WTC11 (cell line): ENCODE measurements at regions not wholly inside any gene's neighbourhood (a gene's known extent, or its start where the extent isn't known, plus 50 kb on each side); places are given as distances from the start of the nearest gene placed in this dataset.

ENCODE experiments used
- ATAC-seq: fragments of 200-7000 bp; cut with Tn5 transposase; 2 replicates; pipeline ENCODE4 v1.10.0; 2021; ENCODE audit warnings: mild to moderate bottlenecking, moderate library complexity
- CTCF ChIA-PET: fragments of 300-600 bp; sonication (Branson Sonifier 250); formaldehyde crosslinking; loops from one replicate; lab custom pipeline; 2021; ENCODE audit warnings: antibody characterized with exemption; lab: Charles Lee
- POLR2A ChIA-PET: fragments of 350-600 bp; sonication (Branson Sonifier 250); formaldehyde crosslinking; loops from one replicate; lab custom pipeline; 2021; ENCODE audit warnings: antibody characterized with exemption; lab: Charles Lee
- DNase-seq: peaks from one replicate; pipeline ENCODE4 v3.0.0; 2021; ENCODE audit warnings: low spot score
- H3K27ac Mint-ChIP-seq: 2 replicates; pipeline ENCODE4 v1.8.0; 2021; ENCODE audit warnings: mixed read lengths
- H3K27me3 Mint-ChIP-seq: 2 replicates; pipeline ENCODE4 v1.8.0; 2021; ENCODE audit warnings: low read depth, mild to moderate bottlenecking, moderate library complexity, mixed read lengths
- H3K36me3 Mint-ChIP-seq: 2 replicates; pipeline ENCODE4 v1.8.0; 2021; ENCODE audit warnings: mixed read lengths
- H3K4me1 Mint-ChIP-seq: 2 replicates; pipeline ENCODE4 v1.8.0; 2022; ENCODE audit warnings: mixed read lengths
- H3K4me3 Mint-ChIP-seq: 2 replicates; pipeline ENCODE4 v1.8.0; 2021; ENCODE audit warnings: mild to moderate bottlenecking, moderate library complexity, mixed read lengths
- H3K9me3 Mint-ChIP-seq: 2 replicates; pipeline ENCODE4 v1.8.0; 2021; ENCODE audit warnings: mixed read lengths
- AFF4 ChIP-seq: sonication (generic); formaldehyde crosslinking; IDR thresholded peaks from 2 replicates; pipeline ENCODE4 v1.8.1; 2023; ENCODE audit warnings: mild to moderate bottlenecking, missing genetic modification reagents, borderline replicate concordance
- ATF1 ChIP-seq: sonication (generic); formaldehyde crosslinking; IDR thresholded peaks from 2 replicates; pipeline ENCODE4 v1.8.1; 2023; ENCODE audit warnings: mild to moderate bottlenecking, moderate library complexity, missing genetic modification reagents
- CDX4 ChIP-seq: fragments of 250-450 bp; sonication (Bioruptor Pico); IDR thresholded peaks from 2 replicates; pipeline ENCODE4 v1.9.0; 2021; ENCODE audit warnings: moderate library complexity, mild to moderate bottlenecking, inconsistent platforms, borderline replicate concordance
- CREB1 ChIP-seq: sonication (generic); formaldehyde crosslinking; IDR thresholded peaks from 2 replicates; pipeline ENCODE4 v1.8.0; 2023; ENCODE audit warnings: mild to moderate bottlenecking, missing genetic modification reagents
- E2F1 ChIP-seq: sonication (generic); formaldehyde crosslinking; IDR thresholded peaks from 2 replicates; pipeline ENCODE4 v1.8.0; 2022; ENCODE audit warnings: mild to moderate bottlenecking, missing genetic modification reagents
- EMX1 ChIP-seq: fragments of 250-450 bp; sonication (Bioruptor Pico); IDR thresholded peaks from 2 replicates; pipeline ENCODE4 v1.8.0; 2021; ENCODE audit warnings: mild to moderate bottlenecking
- ETV6 ChIP-seq: sonication (generic); formaldehyde crosslinking; IDR thresholded peaks from 2 replicates; pipeline ENCODE4 v1.8.1; 2022; ENCODE audit warnings: mild to moderate bottlenecking, missing genetic modification reagents
- GABPB1 ChIP-seq: sonication (generic); formaldehyde crosslinking; IDR thresholded peaks from 2 replicates; pipeline ENCODE4 v1.8.1; 2023; ENCODE audit warnings: mild to moderate bottlenecking, missing genetic modification reagents
- GTF2I ChIP-seq: fragments of 250-450 bp; sonication (Bioruptor Pico); conservative IDR thresholded peaks from 2 replicates; pipeline ENCODE4 v1.4.0; 2021; ENCODE audit warnings: mild to moderate bottlenecking
- HMGA2 ChIP-seq: fragments of 250-450 bp; sonication (Bioruptor Pico); IDR thresholded peaks from 2 replicates; pipeline ENCODE4 v1.4.0; 2021; ENCODE audit warnings: mild to moderate bottlenecking, moderate library complexity
- NR2C2 ChIP-seq: sonication (generic); formaldehyde crosslinking; IDR thresholded peaks from 2 replicates; pipeline ENCODE4 v1.8.0; 2022; ENCODE audit warnings: mild to moderate bottlenecking, missing genetic modification reagents
- NR3C1 ChIP-seq: sonication (generic); formaldehyde crosslinking; conservative IDR thresholded peaks from 2 replicates; pipeline ENCODE4 v1.8.1; 2023; ENCODE audit warnings: low read depth, mild to moderate bottlenecking, missing genetic modification reagents
- OVOL2 ChIP-seq: fragments of 250-450 bp; sonication (Bioruptor Pico); IDR thresholded peaks from 2 replicates; pipeline ENCODE4 v1.9.0; 2021; ENCODE audit warnings: mild to moderate bottlenecking, borderline replicate concordance
- PRDM15 ChIP-seq: sonication (generic); formaldehyde crosslinking; IDR thresholded peaks from 2 replicates; pipeline ENCODE4 v1.8.0; 2022; ENCODE audit warnings: missing genetic modification reagents
- TEAD1 ChIP-seq: sonication (generic); formaldehyde crosslinking; IDR thresholded peaks from 2 replicates; pipeline ENCODE4 v1.8.0; 2022; ENCODE audit warnings: mild to moderate bottlenecking, missing genetic modification reagents
- TP53 ChIP-seq: sonication (generic); formaldehyde crosslinking; IDR thresholded peaks from 2 replicates; pipeline ENCODE4 v1.8.1; 2023; ENCODE audit warnings: mild to moderate bottlenecking, missing genetic modification reagents
- ZNF281 ChIP-seq: sonication (generic); formaldehyde crosslinking; IDR thresholded peaks from 2 replicates; pipeline ENCODE4 v1.8.0; 2023; ENCODE audit warnings: mild to moderate bottlenecking, missing genetic modification reagents
- ZNF425 ChIP-seq: fragments of 250-450 bp; sonication (Bioruptor Pico); conservative IDR thresholded peaks from 2 replicates; pipeline ENCODE4 v1.9.0; 2021; ENCODE audit warnings: mild to moderate bottlenecking
- ZNF671 ChIP-seq: fragments of 250-450 bp; sonication (Bioruptor Pico); IDR thresholded peaks from 2 replicates; pipeline ENCODE4 v1.8.0; 2021; ENCODE audit warnings: mild to moderate bottlenecking

GRCh38 chr21:34195335-34195734, 122.0 kb downstream of the MRPS6 start (continued):
- TF ChIP-seq E2F1 (CRISPR knock-in tag) (no peak), ZNF281 (no peak), TP53 (CRISPR knock-in tag) (no peak), HMGA2 (no peak), ETV6 (no peak), ZNF671 (CRISPR knock-in tag) (no peak), NR2C2 (CRISPR knock-in tag) (no peak)

- ChIA-PET POLR2A (no interaction called here), CTCF (interaction anchor here (1.0 to 1.6 kb wide), 2 partner anchors 64 to 151 kb away, joined by 3 read pairs; no protein-coding TSS in a partner anchor)
- Mint-ChIP-seq H3K4me3 (no peak overlapping the region), H3K27me3 (peaks cover 3% of the 10 kb centered on the region; the same call in 1 of the 2 replicates), H3K36me3 (peaks cover 12% of the 10 kb centered on the region; the same call in 1 of the 2 replicates), H3K9me3 (peaks cover 12% of the 10 kb centered on the region), H3K4me1 (peaks cover 80% of the 10 kb centered on the region), H3K27ac (no peak overlapping the region; the same call in 1 of the 2 replicates)
- ATAC-seq: no peak
- TF ChIP-seq AFF4 (CRISPR knock-in tag): no peak
- no peak for TF ChIP-seq TEAD1
- TF ChIP-seq CREB1 (CRISPR knock-in tag): no peak
- TF ChIP-seq GABPB1 (CRISPR knock-in tag): no peak
- no peak for TF ChIP-seq NR3C1 (CRISPR knock-in tag)
- no peak for TF ChIP-seq OVOL2 (CRISPR knock-in tag)
- no peak for TF ChIP-seq TP53 (CRISPR knock-in tag)
- TF ChIP-seq GTF2I (CRISPR knock-in tag): no peak
- no peak for TF ChIP-seq ATF1 (CRISPR knock-in tag)
- TF ChIP-seq ZNF425 (CRISPR knock-in tag): no peak
- no peak for TF ChIP-seq PRDM15 (CRISPR knock-in tag)
- no peak for TF ChIP-seq CDX4 (CRISPR knock-in tag)
- no peak for TF ChIP-seq EMX1 (CRISPR knock-in tag)
- no peak for DNase-seq
Measured at GRCh38 chr21:34196996-34197395, 123.6 kb downstream of the MRPS6 start.
